ENCODE measurements at regions not wholly inside any gene's neighbourhood (a gene's known extent, or its start where the extent isn't known, plus 50 kb on each side); places are given as distances from the start of the nearest gene placed in this dataset.

GRCh38 chr18:51867767-51868166, 472.2 kb upstream of the DCC start:
- intact Hi-C loops (cut with micrococcal nuclease), result no loop called here
- H3K9me3 Mint-ChIP-seq, result peaks cover 41% of the 10 kb centered on the region
- no peak overlapping the region for H3K27ac Mint-ChIP-seq

GRCh38 chr18:51878724-51879123, 461.3 kb upstream of the DCC start:
- intact Hi-C loops (cut with micrococcal nuclease), result no loop called here
- no peaks in the 10 kb centered on the region for H3K36me3 Mint-ChIP-seq (ENCODE audit: low read depth)
- H3K4me1 Mint-ChIP-seq (ENCODE audit: low read depth), result no peaks in the 10 kb centered on the region
- H3K27ac Mint-ChIP-seq, result no peak overlapping the region
- H3K9me3 Mint-ChIP-seq, result peaks cover 25% of the 10 kb centered on the region
- no peak overlapping the region for H3K4me3 Mint-ChIP-seq
- H3K27me3 Mint-ChIP-seq, result no peaks in the 10 kb centered on the region

More at GRCh38 chr18:51867767-51868166, 472.2 kb upstream of the DCC start:
- Mint-ChIP-seq H3K27me3 (no peaks in the 10 kb centered on the region), H3K4me3 (no peak overlapping the region), H3K4me1 (ENCODE audit: low read depth) (no peaks in the 10 kb centered on the region), H3K36me3 (ENCODE audit: low read depth) (no peaks in the 10 kb centered on the region)

- Mint-ChIP-seq H3K4me1 (ENCODE audit: low read depth) (no peaks in the 10 kb centered on the region), H3K4me3 (no peak overlapping the region), H3K27me3 (no peaks in the 10 kb centered on the region), H3K9me3 (peaks cover 19% of the 10 kb centered on the region), H3K27ac (no peak overlapping the region), H3K36me3 (ENCODE audit: low read depth) (no peaks in the 10 kb centered on the region)
- intact Hi-C loops (cut with micrococcal nuclease), result no loop called here
Measured at GRCh38 chr18:51879329-51879728, 460.7 kb upstream of the DCC start.

- intact Hi-C loops (cut with micrococcal nuclease), result no loop called here
- Mint-ChIP-seq H3K36me3 (ENCODE audit: low read depth) (no peaks in the 10 kb centered on the region), H3K27ac (no peak overlapping the region), H3K4me3 (no peak overlapping the region), H3K4me1 (ENCODE audit: low read depth) (no peaks in the 10 kb centered on the region), H3K27me3 (no peaks in the 10 kb centered on the region), H3K9me3 (peaks cover 11% of the 10 kb centered on the region)
Measured at GRCh38 chr18:51881394-51881793, 458.6 kb upstream of the DCC start.

- Mint-ChIP-seq H3K4me1 (ENCODE audit: low read depth) (no peaks in the 10 kb centered on the region), H3K9me3 (peaks cover 11% of the 10 kb centered on the region), H3K4me3 (no peak overlapping the region), H3K36me3 (ENCODE audit: low read depth) (no peaks in the 10 kb centered on the region), H3K27ac (no peak overlapping the region), H3K27me3 (no peaks in the 10 kb centered on the region)
- intact Hi-C loops (cut with micrococcal nuclease), result no loop called here
Measured at GRCh38 chr18:51884039-51884438, 456.0 kb upstream of the DCC start.

GRCh38 chr18:51890762-51891161, 449.2 kb upstream of the DCC start:
- intact Hi-C loops (cut with micrococcal nuclease), result no loop called here
- Mint-ChIP-seq H3K4me1 (ENCODE audit: low read depth) (no peaks in the 10 kb centered on the region), H3K27me3 (no peaks in the 10 kb centered on the region), H3K4me3 (no peak overlapping the region), H3K27ac (no peak overlapping the region), H3K9me3 (peaks cover 19% of the 10 kb centered on the region), H3K36me3 (ENCODE audit: low read depth) (no peaks in the 10 kb centered on the region)

- Mint-ChIP-seq H3K9me3 (peaks cover 18% of the 10 kb centered on the region), H3K27ac (no peak overlapping the region), H3K36me3 (ENCODE audit: low read depth) (no peaks in the 10 kb centered on the region), H3K4me3 (no peak overlapping the region), H3K27me3 (no peaks in the 10 kb centered on the region), H3K4me1 (ENCODE audit: low read depth) (no peaks in the 10 kb centered on the region)
- intact Hi-C loops (cut with micrococcal nuclease), result no loop called here
Measured at GRCh38 chr18:51891876-51892275, 448.1 kb upstream of the DCC start.

- no peaks in the 10 kb centered on the region for H3K4me1 Mint-ChIP-seq (ENCODE audit: low read depth)
- H3K27me3 Mint-ChIP-seq, result no peaks in the 10 kb centered on the region
- intact Hi-C loops (cut with micrococcal nuclease), result no loop called here
Measured at GRCh38 chr18:51897884-51898283, 442.1 kb upstream of the DCC start.

GRCh38 chr18:51907687-51908597, 432.1 kb upstream of the DCC start:
- peaks cover 9% of the 10 kb centered on the region for H3K9me3 Mint-ChIP-seq
- H3K27me3 Mint-ChIP-seq, result no peaks in the 10 kb centered on the region
- H3K4me1 Mint-ChIP-seq (ENCODE audit: low read depth), result no peaks in the 10 kb centered on the region
- intact Hi-C loops (cut with micrococcal nuclease), result no loop called here
- H3K27ac Mint-ChIP-seq, result no peak overlapping the region
- no peak overlapping the region for H3K4me3 Mint-ChIP-seq
- H3K36me3 Mint-ChIP-seq (ENCODE audit: low read depth), result no peaks in the 10 kb centered on the region

More at GRCh38 chr18:51897884-51898283, 442.1 kb upstream of the DCC start:
- Mint-ChIP-seq H3K9me3 (peaks cover 22% of the 10 kb centered on the region), H3K4me3 (no peak overlapping the region), H3K36me3 (ENCODE audit: low read depth) (no peaks in the 10 kb centered on the region), H3K27ac (no peak overlapping the region)

- no peaks in the 10 kb centered on the region for H3K4me1 Mint-ChIP-seq (ENCODE audit: low read depth)
- no peak overlapping the region for H3K27ac Mint-ChIP-seq
- intact Hi-C loops (cut with micrococcal nuclease), result no loop called here
- H3K36me3 Mint-ChIP-seq (ENCODE audit: low read depth), result no peaks in the 10 kb centered on the region
- no peak overlapping the region for H3K4me3 Mint-ChIP-seq
- H3K9me3 Mint-ChIP-seq, result peaks cover 9% of the 10 kb centered on the region
- no peaks in the 10 kb centered on the region for H3K27me3 Mint-ChIP-seq
Measured at GRCh38 chr18:51908598-51908944, 431.4 kb upstream of the DCC start.

- no peaks in the 10 kb centered on the region for H3K27me3 Mint-ChIP-seq
- H3K27ac Mint-ChIP-seq, result no peak overlapping the region
- intact Hi-C loops (cut with micrococcal nuclease), result no loop called here
- no peaks in the 10 kb centered on the region for H3K36me3 Mint-ChIP-seq (ENCODE audit: low read depth)
- H3K4me3 Mint-ChIP-seq, result no peak overlapping the region
- H3K4me1 Mint-ChIP-seq (ENCODE audit: low read depth), result no peaks in the 10 kb centered on the region
- no peaks in the 10 kb centered on the region for H3K9me3 Mint-ChIP-seq
Measured at GRCh38 chr18:51911584-51911983, 428.4 kb upstream of the DCC start.

GRCh38 chr18:51912381-51912780, 427.6 kb upstream of the DCC start:
- Mint-ChIP-seq H3K9me3 (no peaks in the 10 kb centered on the region), H3K4me1 (ENCODE audit: low read depth) (no peaks in the 10 kb centered on the region), H3K27me3 (no peaks in the 10 kb centered on the region), H3K36me3 (ENCODE audit: low read depth) (no peaks in the 10 kb centered on the region), H3K4me3 (no peak overlapping the region), H3K27ac (no peak overlapping the region)
- intact Hi-C loops (cut with micrococcal nuclease), result no loop called here

- H3K27ac Mint-ChIP-seq, result no peak overlapping the region
- H3K27me3 Mint-ChIP-seq, result no peaks in the 10 kb centered on the region
- intact Hi-C loops (cut with micrococcal nuclease), result no loop called here
- no peaks in the 10 kb centered on the region for H3K4me1 Mint-ChIP-seq (ENCODE audit: low read depth)
- H3K4me3 Mint-ChIP-seq, result no peak overlapping the region
- no peaks in the 10 kb centered on the region for H3K9me3 Mint-ChIP-seq
- no peaks in the 10 kb centered on the region for H3K36me3 Mint-ChIP-seq (ENCODE audit: low read depth)
Measured at GRCh38 chr18:51915176-51915575, 424.8 kb upstream of the DCC start.

GRCh38 chr18:51921862-51922261, 418.1 kb upstream of the DCC start:
- intact Hi-C loops (cut with micrococcal nuclease), result no loop called here
- Mint-ChIP-seq H3K9me3 (peaks cover 14% of the 10 kb centered on the region), H3K27ac (no peak overlapping the region), H3K4me3 (no peak overlapping the region), H3K27me3 (no peaks in the 10 kb centered on the region), H3K4me1 (ENCODE audit: low read depth) (no peaks in the 10 kb centered on the region), H3K36me3 (ENCODE audit: low read depth) (no peaks in the 10 kb centered on the region)

GRCh38 chr18:51933903-51934302, 406.1 kb upstream of the DCC start:
- Mint-ChIP-seq H3K36me3 (ENCODE audit: low read depth) (no peaks in the 10 kb centered on the region), H3K27ac (no peak overlapping the region), H3K4me1 (ENCODE audit: low read depth) (no peaks in the 10 kb centered on the region), H3K27me3 (no peaks in the 10 kb centered on the region), H3K4me3 (no peak overlapping the region), H3K9me3 (peaks cover 29% of the 10 kb centered on the region)
- intact Hi-C loops (cut with micrococcal nuclease), result no loop called here
